ENCODE measurements at regions not wholly inside any gene's neighbourhood (a gene's known extent, or its start where the extent isn't known, plus 50 kb on each side); places are given as distances from the start of the nearest gene placed in this dataset.
"Not testable (repeated sequence)": the region's sequence is repeated elsewhere in the genome, so short reads cannot be mapped to it uniquely, and the experiment has no call there.

DNA sequence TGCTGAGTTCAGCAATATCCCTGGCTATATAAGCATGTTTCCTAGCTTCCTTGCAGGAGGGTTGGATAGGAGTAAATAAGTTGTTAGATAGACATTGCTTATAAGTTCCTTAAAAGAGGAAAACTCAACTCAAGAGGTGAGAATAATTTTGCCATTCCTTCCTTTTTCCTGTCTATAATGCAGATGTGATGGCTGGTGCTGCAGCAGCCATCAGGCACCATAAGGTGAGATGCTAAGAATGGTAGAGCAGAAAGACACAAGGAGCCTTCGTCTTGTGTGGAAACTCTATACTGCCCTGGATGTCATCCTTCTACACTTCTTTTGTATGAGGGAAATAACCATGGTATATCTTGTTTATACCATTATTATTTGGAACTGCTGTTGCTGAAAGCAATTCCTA is 74.5 kb upstream of the GRK3 start:
- DNase-seq = no peak

GRCh38 chr22:25490896-25491295 is 73.6 kb upstream of the GRK3 start:
- no peak for DNase-seq

GRCh38 chr22:25492162-25492561 is 72.3 kb upstream of the GRK3 start:
- no peak for DNase-seq

DNA sequence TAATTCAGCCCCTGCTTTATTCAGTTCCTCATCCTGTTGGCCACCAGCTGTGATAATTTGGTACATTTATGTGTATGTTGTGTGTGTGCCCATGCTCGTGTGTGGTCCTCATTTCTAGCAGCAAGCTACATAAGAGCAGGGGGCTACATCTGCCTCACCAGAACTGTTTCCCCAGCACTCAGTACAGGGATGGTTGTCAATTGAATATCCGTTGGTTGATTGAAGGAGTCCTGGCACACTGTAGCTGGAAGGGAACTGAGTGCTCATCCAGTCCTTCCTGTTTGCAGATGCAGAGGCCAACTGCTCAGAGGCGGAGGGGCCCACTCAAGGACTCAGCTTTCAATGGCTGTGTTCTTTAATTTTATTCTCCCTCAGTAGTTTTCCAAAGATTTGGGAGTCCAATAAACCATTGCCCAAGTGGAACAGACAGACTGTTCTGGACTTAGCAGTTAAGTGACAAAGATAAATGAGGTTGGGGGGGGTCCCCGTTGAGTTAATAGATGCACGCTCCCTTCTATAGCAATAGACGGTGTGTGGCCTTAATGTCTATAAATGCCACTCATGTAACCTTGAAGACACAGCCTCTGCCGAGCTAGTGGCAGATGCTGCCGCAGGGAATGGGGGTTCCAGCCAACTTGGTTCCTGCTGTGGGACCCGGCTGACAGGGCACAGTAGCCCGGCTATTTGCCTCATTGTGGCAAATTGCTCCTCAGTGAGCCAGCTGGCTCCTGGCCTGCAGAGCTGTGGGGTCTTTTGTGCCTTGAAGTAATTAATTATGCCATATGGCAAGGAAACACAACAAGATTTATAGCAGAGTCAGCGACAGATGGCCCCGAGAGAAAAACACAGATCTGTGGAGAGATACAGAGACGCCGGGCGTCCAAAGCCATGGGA is 71.4 kb upstream of the GRK3 start:
- peak; percentile 47 for DNase-seq

- DNase-seq = no peak
Observed at GRCh38 chr22:25493794-25494193, 70.7 kb upstream of the GRK3 start.

- DNase-seq = no peak
Observed at GRCh38 chr22:25494774-25495173, 69.7 kb upstream of the GRK3 start.

GRCh38 chr22:25495285-25495684 is 69.2 kb upstream of the GRK3 start:
- DNase-seq = no peak

DNA sequence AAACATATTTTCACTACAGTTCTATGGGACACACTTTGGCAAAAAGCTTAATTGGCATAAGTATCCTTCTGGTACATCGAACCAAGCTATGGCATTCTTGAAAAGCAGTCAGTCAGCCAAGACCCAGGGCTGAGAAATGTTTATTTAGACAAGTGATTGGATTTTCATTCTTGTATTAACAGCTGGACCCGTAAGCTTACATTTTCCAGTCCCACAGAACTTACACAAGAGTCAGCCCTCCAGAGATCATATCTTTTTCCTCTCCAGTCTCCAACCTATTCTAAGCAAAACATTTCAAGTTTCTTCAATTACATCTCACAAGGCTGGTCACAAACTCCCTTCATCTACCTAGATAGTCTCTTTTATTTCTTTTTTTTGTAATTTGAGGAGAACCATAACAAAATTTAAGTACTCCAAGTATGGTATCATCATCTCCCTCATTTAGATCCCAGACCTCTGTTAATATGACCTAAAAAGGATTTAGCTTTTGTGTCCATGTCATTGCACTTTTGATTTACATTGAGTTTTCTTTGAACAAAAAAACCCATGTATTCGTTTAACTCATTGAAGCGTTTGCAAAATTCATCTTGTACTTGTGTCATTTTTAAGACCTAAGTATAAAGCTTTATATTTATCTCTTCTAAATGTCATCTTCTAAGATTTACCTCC is 67.9 kb upstream of the GRK3 start:
- no peak for DNase-seq

DNA sequence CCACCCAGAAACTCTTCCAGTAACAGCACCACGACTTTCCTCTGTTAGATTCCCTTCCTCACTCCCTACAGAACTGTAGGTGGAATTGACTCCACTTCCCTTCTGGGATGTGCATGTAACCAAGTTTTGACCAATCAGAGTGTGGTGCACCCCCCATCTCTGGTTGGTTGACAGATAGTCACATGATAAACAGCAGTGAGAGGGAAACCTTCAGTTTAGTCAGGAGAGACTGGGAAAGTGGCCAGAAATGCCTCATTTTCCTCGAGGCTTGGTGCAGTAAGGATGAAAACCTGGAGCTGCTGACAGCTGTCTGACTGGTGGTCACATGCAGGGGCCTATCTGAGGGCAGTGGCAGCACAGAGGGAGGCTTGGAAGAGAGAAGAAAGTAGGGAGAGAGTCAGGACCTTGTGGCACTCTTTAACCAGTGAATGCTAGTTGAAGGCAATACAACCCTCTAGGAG is 67.3 kb upstream of the GRK3 start:
- DNase-seq = no peak

DNA sequence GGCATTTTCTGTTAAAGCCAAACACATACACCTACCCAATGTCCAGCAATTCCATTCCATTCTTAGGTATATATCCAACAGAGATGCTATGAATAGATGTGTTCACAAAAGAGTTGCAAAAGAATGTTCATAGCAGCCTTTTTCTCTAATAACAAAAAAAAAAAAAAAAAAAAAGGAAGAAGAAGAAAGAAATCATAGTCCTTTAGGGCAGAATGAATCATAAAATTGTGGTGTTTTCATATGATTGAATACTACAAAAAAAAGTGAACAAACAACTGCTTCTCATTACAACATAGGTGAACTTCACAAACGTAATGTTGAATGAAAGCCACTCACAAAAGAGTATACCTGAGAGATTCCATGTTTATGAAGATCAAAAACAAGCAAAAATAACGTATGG is 66.8 kb upstream of the GRK3 start:
- no peak for DNase-seq

DNA sequence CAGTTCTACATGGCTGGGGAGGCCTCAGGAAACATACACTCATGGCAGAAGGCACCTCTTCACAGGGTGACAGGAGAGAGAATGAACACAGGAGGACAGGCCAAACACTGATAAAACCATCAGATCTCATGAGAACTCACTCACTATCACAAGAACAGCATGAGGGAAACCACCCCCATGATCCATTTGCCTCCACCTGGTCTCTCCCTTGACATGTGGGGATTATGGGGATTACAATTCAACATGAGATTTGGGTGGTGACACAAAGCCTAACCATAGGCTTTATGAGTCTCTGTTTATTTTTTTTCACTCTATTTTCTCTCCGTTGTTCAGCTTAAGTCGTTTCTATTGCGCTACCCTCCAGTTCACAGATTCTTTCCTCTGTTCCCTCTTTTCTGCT is 63.8 kb upstream of the GRK3 start:
- DNase-seq = not testable (repeated sequence)

- DNase-seq = not testable (repeated sequence)
Observed at GRCh38 chr22:25504017-25504416, 60.5 kb upstream of the GRK3 start.

DNA sequence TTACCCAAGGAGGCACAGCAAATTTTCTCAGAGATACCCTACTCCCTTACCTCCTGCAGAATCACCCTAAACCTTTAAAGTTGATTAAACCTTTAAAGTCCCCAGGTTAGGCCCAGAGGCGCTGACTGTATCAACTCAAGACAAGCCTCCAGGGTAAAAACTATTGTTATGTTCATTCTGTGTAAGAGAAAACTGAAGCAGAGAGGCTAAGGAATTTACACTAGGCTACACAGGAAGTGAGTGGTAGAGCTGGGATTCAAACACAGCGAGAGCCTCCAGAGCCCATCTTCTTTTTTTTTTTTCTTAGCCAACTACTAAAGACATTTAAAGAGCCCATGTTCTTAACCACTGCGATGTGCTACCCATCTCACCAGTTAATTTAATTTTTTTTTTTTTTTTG is 56.3 kb upstream of the GRK3 start:
- DNase-seq = no peak

- DNase-seq = no peak
Observed at GRCh38 chr22:25508761-25509321, 55.6 kb upstream of the GRK3 start.

- DNase-seq = no peak
Observed at GRCh38 chr22:25509374-25509791, 55.1 kb upstream of the GRK3 start.

DNA sequence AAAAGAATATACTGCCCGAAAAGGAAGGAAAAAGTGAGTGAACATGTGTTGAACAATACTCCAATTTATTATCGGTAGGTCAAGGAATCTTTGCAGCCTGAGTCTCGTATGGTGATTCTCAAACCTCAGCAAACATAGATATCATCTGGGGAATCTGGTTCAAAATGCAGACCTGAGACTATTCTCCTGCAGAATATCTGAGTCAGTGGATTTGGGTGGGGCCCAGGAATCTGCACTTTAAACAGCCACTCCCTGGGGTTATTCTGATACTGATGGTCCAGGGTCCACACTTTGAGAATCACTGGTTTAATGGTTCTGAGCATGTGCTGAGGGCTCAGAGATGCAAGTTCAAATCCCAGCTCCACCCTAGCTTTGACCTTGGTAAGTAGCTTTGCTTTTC is 53.6 kb upstream of the GRK3 start:
- no peak for DNase-seq

DNA sequence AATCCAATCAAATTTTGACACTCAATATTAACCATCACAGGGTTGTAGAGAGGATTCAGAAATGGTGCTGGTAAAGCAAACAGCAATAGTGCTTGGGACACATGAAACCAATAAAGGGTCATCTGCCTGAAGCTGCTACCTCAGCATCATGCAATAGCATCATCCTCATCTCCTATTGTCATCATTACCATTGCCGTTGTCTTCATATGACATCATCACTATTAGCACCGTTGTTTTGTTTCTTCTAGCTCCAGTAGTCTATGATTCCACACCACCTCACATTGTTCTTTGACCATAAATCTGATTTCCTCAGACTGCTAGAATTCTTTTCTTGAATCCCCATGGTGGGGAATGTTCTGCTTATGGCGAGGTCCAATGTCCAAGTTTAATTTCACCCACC is 52.8 kb upstream of the GRK3 start:
- no peak for DNase-seq

DNA sequence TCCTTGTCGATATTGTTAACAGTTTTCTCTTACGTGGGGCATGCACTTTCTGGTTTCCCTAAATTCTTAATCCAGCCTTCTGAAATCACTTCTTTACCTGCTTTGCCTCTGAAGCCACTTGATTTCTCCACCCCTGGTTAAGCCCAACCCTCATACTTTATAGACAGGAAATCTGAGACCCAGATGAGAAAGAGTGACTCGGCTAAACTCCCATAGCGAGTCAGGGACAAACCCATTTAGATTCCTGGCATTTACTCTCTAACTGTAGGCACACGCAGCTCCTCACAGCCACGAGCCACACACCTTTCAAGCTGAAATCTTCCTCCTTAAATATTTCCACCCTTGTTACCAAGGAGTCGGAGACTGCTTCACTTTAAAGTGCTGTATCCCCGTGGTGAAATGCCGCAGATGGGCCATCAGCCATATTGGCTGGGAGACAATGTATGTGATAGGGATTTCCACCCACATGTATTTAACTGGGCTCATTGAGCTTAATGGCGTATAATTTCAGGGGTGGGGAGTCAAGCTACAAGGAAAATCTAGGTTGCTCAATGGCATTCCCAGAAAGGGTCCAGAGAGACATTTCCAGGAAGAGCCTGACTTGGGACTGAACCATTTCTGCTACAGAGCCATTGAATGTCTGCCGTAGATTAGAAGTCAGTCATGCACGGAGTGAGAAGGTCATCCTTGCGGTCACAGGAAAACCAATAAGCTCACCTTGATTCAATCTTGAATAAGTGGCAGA is 49.9 kb upstream of the GRK3 start:
- no peak for DNase-seq
